ENCODE measurements at regions not wholly inside any gene's neighbourhood (a gene's known extent, or its start where the extent isn't known, plus 50 kb on each side); places are given as distances from the start of the nearest gene placed in this dataset.

DNA sequence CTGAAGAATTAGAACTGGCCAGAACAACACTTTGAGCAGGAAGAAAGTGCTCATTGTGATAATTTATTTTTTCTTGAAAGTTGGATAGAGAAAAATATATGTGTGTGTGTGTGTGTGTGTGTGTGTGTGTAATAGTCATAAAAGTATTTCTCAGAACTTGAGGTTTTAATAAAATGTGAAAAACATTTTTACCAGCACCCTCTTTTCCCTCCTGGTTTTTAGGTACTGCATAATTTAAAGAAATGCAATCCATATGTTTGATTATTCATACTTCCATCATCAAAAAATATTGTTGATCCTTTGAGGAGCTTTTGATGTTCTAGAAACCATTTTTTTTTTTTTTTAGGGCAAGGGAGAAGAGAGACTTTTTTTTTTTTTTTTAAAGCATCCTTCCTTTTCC is 66.8 kb upstream of the JUN start:
- DNase-seq (ENCODE audit: low read depth, low spot score) (no peak), ATAC-seq (no peak)
- CTCF ChIA-PET = interaction anchor here (0.8 kb wide), 1 partner anchor 22 kb away, joined by 4 read pairs; no protein-coding TSS in a partner anchor

DNA sequence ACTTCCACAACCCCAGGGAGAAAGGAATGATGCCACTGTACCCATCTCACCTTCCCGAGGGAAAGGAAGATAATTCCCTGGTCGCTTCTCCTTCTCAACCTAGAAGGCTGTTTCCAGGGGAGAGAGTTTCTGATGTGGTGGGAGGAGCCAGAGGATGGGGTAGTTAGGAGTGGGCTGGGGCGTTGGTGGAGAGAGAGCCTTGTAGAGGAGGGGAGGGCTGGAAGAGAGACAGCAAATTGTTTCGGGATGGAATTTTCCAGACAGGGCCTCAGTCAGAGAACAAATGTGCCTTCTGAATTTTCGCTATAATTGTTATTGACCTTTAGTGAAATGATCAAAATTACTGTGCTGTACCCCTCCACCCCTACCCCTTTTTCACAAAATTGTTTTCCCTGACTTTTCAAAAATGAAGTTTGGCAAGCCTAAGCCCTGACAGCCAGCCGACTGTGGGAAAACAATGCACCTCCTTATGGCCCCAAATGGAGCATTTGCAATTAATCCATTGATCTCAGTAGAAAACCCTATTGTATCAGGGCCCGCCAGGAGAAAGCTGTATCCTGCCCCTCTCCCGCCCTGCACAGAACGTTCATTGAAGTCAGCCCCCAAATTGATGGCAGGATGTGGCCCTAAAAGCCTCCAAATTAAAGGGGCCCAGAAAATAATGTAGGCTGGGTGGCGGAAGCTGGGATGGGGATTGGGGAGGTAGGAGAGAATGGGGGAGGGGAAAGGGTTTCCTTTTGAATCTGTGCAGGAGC is 69.1 kb upstream of the JUN start:
- no peak for ATAC-seq
- TF ChIP-seq SIN3A (IDR thresholded peaks at IDR 0.05; ENCODE audit: borderline replicate concordance, insufficient read depth, low read depth, low read length) (no peak), CTCF (IDR thresholded peaks at IDR 0.05) (no peak), TCF7L2 (IDR thresholded peaks at IDR 0.05; ENCODE audit: low read depth, low read length) (no peak), POLR2AphosphoS5 (IDR thresholded peaks at IDR 0.05; ENCODE audit: low read depth, low read length) (no peak)
- TF ChIP-seq, protein P1, sequence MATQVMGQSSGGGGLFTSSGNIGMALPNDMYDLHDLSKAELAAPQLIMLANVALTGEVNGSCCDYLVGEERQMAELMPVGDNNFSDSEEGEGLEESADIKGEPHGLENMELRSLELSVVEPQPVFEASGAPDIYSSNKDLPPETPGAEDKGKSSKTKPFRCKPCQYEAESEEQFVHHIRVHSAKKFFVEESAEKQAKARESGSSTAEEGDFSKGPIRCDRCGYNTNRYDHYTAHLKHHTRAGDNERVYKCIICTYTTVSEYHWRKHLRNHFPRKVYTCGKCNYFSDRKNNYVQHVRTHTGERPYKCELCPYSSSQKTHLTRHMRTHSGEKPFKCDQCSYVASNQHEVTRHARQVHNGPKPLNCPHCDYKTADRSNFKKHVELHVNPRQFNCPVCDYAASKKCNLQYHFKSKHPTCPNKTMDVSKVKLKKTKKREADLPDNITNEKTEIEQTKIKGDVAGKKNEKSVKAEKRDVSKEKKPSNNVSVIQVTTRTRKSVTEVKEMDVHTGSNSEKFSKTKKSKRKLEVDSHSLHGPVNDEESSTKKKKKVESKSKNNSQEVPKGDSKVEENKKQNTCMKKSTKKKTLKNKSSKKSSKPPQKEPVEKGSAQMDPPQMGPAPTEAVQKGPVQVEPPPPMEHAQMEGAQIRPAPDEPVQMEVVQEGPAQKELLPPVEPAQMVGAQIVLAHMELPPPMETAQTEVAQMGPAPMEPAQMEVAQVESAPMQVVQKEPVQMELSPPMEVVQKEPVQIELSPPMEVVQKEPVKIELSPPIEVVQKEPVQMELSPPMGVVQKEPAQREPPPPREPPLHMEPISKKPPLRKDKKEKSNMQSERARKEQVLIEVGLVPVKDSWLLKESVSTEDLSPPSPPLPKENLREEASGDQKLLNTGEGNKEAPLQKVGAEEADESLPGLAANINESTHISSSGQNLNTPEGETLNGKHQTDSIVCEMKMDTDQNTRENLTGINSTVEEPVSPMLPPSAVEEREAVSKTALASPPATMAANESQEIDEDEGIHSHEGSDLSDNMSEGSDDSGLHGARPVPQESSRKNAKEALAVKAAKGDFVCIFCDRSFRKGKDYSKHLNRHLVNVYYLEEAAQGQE (IDR thresholded peaks at IDR 0.05; ENCODE audit: insufficient read depth in 1 of 2, low read depth in 2 of 2, low read length in 1 of 2) = no peak
- intact Hi-C loops (cut with micrococcal nuclease; ENCODE audit: unreplicated experiment) (no loop called here), in situ Hi-C loops (cut with HindIII; ENCODE audit: low pct_unique_long_range_greater_than_20kb, low sequenced_read_pairs) (no loop called here)
- peak overlapping the region; percentile 25 for H3K27ac ChIP-seq (ENCODE audit: low read length)
- H3K9me3 ChIP-seq (ENCODE audit: control insufficient read depth, insufficient read depth, low read depth, low read length) = no peaks in the 10 kb centered on the region
- ChIA-PET CTCF (no interaction called here), POLR2A (no interaction called here)
- no peaks in the 10 kb centered on the region for H3K27me3 ChIP-seq (ENCODE audit: control insufficient read depth, insufficient read depth, low read length)
- no peaks in the 10 kb centered on the region for H3K36me3 ChIP-seq (ENCODE audit: control insufficient read depth, insufficient read depth, low read length)
- DNase-seq (ENCODE audit: low read depth, low spot score) = no peak
- H3K4me1 ChIP-seq (ENCODE audit: control insufficient read depth, insufficient read depth, low read length) = peaks cover 31% of the 10 kb centered on the region
- H3K4me3 ChIP-seq (ENCODE audit: low read depth in 2 of 2, low read length in 2 of 2) = no peak overlapping the region
- BruUV-seq (replicated peaks) = no TSS peak

More for the DNA sequence above, 66.8 kb upstream of the JUN start:
- H3K27ac ChIP-seq (ENCODE audit: low read length) = peak overlapping the region; percentile 89
- POLR2A ChIA-PET = interaction anchor here (0.6 to 0.7 kb wide), 2 partner anchors 9 to 35 kb away, joined by 6 to 8 read pairs; no protein-coding TSS in a partner anchor
- no peak overlapping the region for H3K4me3 ChIP-seq (ENCODE audit: low read depth in 2 of 2, low read length in 2 of 2)
- in situ Hi-C loops (cut with HindIII; ENCODE audit: low pct_unique_long_range_greater_than_20kb, low sequenced_read_pairs) = no loop called here
- no TSS peak for BruUV-seq (replicated peaks)
- no peaks in the 10 kb centered on the region for H3K36me3 ChIP-seq (ENCODE audit: control insufficient read depth, insufficient read depth, low read length)
- intact Hi-C loops (cut with micrococcal nuclease; ENCODE audit: unreplicated experiment) = no loop called here
- no peaks in the 10 kb centered on the region for H3K9me3 ChIP-seq (ENCODE audit: control insufficient read depth, insufficient read depth, low read depth, low read length)
- peaks cover 30% of the 10 kb centered on the region for H3K4me1 ChIP-seq (ENCODE audit: control insufficient read depth, insufficient read depth, low read length)
- H3K27me3 ChIP-seq (ENCODE audit: control insufficient read depth, insufficient read depth, low read length) = no peaks in the 10 kb centered on the region
- TF ChIP-seq, protein P1 (IDR thresholded peaks at IDR 0.05; ENCODE audit: insufficient read depth in 1 of 2, low read depth in 2 of 2, low read length in 1 of 2) = no peak
- TF ChIP-seq CTCF (IDR thresholded peaks at IDR 0.05) (no peak), POLR2AphosphoS5 (IDR thresholded peaks at IDR 0.05; ENCODE audit: low read depth, low read length) (no peak), TCF7L2 (IDR thresholded peaks at IDR 0.05; ENCODE audit: low read depth, low read length) (no peak), SIN3A (IDR thresholded peaks at IDR 0.05; ENCODE audit: borderline replicate concordance, insufficient read depth, low read depth, low read length) (no peak)
